HG03196 (cell line): ENCODE measurements at regions not wholly inside any gene's neighbourhood (a gene's known extent, or its start where the extent isn't known, plus 50 kb on each side); places are given as distances from the start of the nearest gene placed in this dataset.
"Not testable (repeated sequence)": the region's sequence is repeated elsewhere in the genome, so short reads cannot be mapped to it uniquely, and the experiment has no call there.

Source experiments
- ATAC-seq: cut with Tn5 transposase; IDR thresholded peaks from one replicate; pipeline ENCODE4 v1.9.1; 2021; ENCODE audit not compliant: unreplicated experiment

DNA sequence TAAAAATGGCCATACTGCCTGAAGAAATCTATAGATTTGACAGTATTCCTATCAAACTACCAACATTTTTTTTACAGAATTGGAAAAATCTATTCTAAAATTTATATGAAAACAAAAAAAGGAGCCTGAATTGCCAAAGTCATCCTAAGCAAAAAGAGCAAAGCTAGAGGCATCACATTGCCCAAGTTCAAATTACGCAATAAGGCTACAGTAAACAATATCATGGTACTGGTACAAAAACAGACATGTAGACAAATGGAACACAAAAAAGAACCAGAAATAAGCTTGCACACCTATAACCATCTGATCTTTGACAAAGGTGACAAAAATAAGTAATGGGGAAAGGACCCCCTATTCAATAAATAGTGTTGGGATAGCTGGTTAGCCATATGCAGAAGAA lies 50.2 kb upstream of the THSD7B start:
- no peak for ATAC-seq

DNA sequence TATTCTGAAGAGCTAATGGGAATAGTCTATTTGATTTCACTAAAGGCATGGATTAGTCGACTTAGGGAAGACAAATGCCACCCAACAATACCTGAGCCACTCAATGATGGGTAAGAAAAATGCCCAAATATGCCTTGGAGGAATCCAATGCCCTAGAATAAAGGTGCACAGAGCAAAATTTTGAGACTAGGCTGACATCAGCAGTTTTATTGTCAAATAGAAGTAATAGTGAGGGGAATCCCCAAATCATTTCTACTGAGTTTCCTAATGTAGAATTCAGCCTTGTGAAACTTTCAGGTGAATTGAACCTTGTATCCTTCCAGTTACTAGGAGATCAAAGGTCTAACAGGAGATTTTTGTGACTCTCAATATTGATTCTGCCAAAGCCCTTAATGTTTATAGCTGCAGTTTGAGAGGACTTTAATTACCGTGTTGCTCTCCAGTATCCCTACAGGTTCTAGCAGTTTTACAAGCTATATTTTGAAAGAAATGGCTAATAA lies 50.8 kb upstream of the THSD7B start:
- ATAC-seq, result no peak

DNA sequence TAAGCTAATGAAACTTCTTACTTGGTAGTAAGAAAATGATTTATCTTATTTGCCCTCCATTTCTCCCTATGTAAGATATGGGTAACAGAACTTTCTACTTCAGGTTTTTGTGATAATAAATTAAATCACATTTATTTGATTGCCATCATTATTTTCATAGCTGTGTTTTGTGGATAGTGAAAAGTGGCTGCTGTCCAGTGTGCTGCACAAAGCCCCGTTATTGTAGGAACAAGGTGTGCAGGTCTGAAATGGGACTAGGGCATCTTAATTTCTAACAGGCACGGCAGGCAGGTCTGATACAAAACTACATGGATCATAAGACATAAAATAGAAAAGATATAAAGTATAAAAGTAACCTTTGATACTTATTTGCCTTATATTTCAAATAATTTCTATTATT lies 51.6 kb upstream of the THSD7B start:
- ATAC-seq, result no peak

DNA sequence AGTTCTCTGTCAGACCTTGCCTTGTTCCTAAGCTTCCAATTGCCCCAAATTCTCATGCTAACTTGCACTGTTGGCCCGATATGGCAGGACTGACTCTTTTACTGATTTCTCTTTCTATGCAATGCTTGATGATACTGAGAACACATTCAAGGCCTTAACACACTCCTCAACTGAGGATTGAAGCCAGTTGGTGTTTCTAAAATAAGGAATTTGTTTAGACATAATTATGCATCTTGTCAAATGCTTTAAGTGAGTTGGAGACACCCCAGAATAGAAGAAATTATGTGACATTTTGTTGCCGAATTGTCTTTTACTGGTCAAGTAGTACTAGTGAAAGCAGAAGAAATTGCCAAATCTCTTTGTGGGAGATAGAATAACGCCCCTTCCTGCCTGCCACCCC lies 60.0 kb upstream of the THSD7B start:
- no peak for ATAC-seq

DNA sequence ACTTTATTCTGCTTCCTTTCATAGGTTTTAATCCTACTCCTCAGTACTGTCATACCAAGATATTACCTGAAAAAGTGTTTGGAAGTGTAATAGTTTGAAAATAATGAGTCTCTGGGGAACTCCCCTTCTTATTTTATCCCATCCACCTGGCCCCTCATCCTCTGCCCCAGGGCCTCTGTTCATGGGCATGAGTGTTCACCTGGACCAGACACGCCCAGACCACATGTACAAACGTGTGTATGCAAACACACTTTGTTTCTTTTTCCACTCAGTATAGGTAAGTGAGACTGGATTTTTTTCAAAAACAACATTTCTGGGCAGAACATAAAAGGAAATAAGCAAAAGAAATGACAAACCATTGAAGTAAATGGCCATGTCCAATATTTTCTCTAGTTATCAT lies 62.1 kb upstream of the THSD7B start:
- no peak for ATAC-seq

DNA sequence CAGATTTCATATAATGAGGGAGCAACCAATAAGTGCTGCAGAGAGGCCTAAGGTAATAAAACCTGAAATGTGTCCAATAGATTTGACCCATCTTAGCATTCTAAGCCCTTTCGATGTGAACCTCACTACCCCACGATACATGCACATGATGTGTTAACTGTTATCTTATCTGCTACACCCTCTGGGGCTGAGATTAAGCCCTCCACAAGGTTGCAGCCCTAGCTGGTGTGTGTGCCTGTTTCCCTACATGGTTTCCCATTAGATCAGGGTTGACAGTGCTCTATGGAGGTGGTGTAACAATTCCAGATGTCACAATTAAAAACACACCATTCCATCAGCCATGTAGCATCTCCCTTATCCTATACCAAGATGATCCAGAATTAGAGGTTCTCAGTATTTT lies 68.9 kb upstream of the THSD7B start:
- no peak for ATAC-seq

DNA sequence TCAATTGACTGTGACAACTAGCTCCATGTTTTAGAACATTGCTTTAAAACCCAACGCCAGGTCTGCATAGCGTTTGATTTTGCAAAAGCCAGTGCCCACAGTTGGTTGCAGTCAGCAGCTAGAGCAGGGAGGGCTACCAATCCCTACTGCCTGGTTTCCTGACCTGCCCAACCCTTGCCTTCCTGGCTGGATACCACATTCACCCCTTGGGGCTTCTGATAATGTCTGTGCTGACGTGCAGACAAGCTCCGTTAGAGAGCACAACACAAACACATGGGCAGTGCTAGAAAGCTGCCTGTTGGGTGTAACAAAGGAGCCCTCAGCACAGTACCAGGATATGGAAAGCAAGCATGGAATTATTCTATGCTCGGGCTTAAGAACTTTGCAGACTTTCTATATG lies 71.4 kb upstream of the THSD7B start:
- no peak for ATAC-seq

DNA sequence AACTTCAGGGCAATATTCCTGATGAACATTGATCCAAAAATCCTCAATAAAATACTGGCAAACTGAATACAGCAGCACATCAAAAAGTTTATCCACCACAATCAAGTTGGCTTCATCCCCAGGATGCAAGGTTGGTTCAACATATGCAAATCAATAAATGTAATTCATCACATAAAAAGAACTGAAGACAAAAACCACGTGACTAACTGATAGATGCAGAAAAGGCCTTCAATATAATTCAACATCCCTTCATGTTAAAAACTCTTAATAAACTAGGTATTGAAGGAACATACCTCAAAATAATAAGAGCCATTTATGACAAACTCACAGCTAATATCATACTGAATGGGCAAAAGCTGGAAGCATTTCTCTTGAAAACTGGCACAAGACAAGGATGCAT lies 85.3 kb upstream of the THSD7B start:
- not testable (repeated sequence) for ATAC-seq

DNA sequence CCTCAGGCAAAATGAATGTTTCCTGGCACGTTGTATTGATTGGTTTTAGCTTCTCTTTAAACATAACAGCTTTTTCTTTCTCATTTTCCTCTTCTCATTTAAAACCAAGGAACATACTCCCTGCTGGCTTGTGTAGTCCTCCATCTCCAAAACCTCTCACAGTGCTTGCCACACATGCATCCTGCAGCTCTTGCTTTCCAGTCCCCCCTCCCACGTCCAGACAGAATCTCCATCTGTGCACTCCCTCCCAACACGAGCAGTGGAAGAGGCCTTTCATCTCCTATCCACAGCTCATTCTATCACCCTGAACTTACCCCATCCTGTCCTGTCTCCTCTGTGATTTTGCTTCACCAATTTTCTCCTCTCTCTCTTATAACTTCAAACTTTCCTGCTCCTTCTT lies 99.6 kb upstream of the THSD7B start:
- no peak for ATAC-seq

DNA sequence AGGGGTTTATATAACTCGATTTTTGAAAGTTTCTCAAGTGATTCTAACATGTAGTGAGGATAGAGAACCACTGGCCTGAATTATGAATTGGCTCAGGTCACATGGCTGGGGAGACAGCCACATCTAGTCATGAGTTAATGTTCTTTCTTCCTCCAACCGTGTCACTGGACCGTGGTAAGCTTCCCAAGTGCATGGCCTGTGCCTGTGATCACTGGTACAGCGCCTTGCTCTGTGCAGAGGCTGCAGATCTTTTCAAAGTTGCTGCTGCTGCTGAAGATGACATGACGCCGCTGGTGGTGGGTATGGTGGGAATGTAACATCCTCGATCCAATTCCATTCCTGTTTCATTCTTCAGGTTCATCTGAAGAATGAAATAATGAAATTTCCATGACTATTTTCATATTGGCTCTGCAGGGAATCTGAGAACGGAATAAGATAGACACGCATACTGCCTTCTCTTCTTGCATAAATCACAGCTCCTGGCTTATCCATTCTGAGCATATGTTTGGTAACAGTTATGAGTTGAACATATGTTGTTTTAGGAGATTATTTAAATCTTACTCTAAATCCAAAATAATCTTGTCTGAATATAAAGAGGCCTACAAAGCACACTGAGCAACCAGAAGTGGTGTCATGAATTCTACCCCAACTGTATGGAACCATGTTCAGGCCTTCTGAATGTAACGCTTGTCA lies 100.5 kb upstream of the THSD7B start:
- no peak for ATAC-seq

DNA sequence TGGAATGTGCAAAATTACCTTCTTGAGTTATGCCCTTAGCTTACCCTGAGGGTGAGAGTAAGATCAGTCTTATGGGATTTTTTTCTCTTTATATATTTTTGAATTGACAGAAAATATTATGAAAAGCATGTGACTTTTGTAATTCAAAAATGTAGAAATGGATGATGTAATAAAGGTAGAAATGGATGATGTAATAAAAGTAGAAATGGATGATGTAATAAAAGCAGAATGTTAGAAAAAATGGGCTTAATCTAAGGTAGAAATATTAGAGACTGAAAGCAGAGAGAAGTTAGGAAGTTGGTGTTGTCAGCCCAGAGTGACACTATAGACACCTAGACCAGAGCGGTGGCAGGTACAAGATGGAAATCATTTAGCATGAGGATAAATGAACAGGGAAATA lies 107.1 kb upstream of the THSD7B start:
- no peak for ATAC-seq

DNA sequence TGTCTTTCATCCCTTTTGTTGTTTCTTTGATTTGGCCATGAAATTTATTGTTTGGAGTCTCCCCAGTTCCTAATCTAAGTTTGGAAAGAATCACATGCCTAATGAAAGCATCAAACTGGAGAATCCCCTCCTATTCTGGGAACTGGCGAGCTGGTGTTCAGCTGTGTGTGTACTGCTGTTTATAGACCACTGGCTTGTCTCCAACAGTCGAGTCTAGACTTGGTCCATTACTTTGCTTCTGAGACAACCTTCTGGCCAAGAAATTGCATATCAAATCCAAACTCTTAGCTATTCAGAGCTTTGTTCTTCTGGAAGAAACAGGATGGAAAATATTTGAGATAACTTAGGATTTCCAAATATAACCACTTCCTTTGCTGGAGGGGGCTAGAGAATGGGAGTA lies 111.5 kb upstream of the THSD7B start:
- ATAC-seq, result no peak

DNA sequence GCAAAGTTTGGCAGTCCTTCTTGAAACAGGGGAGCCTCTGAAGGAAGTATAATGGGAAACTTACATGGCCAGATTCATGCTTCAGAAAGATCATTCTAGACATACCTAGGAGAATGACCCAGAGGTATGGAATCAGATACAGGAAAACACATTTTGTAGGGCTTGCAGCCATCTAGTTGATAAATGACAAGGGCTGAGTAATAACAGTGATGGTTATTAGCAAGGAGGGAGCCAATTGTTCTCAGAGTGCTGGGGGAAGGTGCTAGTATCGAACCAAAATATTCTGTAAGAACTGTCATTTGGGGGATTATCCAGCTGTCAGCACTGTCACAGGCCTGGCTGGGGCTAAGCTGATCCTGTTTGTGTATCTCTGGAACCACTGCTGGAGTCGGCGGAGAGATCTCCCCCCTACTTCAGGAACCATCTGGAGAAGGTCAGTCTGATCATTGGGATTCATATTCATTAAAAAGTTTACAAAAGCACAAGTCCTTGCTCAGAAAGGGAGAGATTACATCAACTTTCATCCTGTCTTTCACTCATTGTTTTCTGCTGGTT lies 113.8 kb upstream of the THSD7B start:
- no peak for ATAC-seq

DNA sequence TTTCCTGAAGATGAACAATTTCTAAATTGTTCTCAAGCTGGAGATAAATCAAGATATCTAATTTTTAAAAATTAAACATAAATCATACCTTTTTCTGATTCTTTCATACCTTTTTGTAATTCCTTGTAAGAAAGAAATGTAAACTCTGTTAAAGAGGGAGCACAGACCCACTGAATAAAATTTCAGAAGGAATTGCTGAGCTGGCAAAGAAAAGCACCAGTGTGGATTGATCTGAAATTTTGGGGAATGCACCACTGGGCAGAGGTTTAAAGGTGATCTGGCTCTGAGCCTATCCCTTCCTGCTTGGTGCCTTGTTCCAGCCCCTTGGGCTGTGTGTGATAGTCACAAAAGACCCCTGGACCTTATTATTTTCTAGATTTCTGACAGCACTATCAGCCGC lies 118.3 kb upstream of the THSD7B start:
- no peak for ATAC-seq

DNA sequence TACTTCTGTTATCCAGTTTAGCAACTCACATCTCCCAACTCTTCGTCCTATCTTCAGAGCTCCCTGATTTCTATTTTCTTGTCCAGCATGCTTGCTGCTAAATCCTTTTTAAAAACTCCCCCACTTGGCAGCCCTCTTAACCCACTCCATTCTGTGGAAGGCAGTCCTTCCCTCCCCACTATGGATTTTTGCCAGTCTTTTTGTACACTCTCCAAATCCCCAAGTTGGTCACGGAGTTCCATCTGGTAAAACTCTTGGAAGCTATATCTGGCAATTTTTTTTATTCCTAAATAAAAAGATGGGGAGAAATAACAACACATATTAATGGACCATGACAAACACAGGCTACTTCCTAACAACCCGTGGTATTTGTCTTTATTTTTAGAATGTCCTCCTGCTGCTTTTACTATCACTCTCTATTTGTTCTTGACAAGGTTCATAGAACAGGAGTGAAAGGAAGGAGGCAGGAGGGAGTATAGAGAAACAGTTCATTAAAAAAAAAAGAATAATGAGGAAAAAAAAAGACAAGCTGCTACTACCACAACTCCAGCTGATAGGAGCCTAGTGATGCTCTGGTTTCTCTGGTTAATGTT lies 120.0 kb upstream of the THSD7B start:
- no peak for ATAC-seq

DNA sequence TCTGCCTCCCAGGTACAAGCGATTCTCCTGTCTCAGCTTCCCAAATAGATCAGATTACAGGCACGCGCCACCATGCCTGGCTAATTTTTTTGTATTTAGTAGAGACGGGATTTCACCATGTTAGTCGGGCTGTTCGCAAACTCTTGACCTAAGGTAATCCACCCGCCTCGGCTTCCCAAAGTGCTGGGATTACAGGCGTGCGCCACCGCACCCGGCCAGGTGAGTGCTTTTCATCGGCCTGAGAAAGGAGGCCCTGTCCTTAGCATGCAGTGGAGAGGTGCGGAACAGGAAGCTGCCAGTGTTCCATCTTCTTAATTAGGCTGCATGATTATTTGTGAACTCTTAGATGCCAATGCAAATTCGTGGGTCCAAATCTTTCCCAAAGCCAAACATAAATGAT lies 125.7 kb upstream of the THSD7B start:
- ATAC-seq, result no peak

DNA sequence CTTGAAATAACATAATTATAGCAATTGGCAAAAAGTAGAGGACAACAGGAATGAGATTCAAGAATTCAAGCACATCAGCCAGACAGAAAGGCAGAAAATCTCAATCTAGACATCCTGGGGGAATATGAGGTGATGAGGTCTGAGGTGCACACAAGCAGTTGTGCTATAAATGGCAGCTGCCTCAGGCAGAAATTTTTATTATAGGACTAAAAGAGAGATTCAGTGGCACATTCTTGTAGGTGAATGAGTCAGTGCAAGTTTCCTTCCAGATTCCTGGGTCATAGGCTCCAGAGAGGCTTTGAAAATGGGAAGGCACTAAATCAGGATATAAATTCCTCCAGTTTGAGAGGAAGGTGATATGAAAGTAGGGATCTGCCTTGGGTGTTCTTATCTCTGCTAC lies 127.2 kb upstream of the THSD7B start:
- no peak for ATAC-seq

DNA sequence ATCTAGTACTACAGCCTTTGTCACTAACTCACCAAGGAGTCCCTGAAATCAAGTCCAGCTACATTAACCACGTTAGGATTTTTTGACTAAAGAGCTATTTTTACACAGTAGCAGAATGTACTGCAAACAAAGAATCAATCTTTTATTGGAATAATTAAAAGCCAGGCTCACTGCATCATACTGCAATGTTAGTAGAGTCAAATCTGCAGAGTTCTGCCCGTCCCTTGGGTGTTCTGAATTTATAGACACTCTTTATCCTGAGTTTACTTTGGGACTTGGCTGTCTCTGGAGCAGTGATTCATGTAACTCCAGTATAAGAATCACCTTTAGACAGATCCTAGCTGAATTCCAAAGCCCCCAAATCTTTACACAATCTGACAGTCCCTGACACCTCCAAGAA lies 127.9 kb upstream of the THSD7B start:
- no peak for ATAC-seq

DNA sequence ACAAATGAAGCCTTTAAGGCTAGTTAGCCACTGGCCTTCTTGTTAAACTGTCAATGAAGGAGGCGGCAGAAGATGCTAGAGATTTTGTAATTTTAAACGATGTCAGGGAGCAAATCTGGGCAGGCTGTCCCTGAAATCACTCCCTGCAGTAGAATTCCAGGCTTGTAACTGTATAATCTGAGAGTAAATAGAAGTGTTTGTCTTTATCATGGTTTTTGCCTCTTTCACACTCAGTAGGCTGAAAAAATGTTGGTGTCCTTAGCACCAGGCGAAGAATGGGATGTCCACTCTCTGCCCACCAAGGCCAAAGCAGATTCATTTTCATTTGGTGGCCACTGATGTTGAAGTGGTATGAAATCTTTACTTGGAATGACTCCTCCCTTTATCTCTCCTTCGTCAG lies 136.9 kb upstream of the THSD7B start:
- ATAC-seq, result no peak

DNA sequence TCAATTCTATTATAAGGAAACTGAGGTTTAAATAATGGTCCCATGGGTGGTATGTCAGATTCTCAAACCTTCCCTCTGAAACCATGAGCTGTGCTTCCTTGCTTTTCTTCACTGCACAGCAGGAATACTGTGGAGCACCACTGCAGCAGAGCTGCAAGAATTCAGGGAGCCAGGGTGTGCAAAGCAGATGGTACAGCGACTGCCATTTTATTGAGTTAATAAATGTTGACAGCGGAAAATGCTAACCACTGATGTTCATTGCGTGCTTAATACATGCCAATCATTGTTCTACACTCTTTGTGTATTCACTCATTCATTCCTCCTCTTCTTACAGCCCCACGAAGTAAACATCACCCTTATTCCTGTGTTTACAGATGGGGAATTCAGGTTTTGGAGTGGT lies 152.2 kb upstream of the THSD7B start:
- no peak for ATAC-seq

DNA sequence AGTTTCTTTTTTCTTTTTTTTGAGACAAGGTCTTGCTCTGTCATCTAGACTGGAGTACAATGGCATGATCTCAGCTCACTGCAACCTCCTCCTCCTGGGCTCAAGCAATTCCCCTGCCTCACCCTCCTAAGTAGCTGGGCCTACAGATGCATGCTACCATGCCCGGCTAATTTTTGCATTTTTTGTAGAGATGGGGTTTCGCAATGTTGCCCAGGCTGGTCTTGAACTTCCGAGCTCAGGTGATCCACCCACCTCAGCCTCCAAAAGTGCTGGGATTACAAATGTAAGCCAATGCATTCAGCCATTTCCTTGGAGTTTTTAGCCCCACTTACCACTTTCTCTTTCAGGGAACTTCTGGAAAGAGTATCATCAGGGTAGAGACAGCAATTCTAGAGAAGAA lies 153.3 kb upstream of the THSD7B start:
- ATAC-seq, result no peak

DNA sequence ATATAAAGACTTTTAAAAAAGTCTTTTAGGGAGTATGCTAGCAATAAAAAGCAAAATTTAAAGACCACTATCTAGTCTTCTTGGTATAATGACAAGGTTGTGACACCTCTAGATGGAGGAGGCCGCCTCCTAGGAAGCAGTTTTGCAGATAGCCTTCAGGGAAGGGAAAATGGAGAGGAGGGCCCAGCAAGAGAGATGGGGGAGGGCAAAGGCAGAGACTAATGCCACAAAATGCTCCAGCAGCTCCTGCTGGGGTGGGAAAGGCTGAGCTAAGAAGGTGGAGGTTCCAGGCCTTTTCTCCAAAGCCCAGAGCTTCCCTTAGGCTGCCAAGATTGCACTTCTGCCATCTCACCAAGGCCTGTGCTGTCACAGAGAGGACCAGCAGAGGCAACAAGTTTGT lies 153.9 kb upstream of the THSD7B start:
- no peak for ATAC-seq
